ENCODE measurements at regions not wholly inside any gene's neighbourhood (a gene's known extent, or its start where the extent isn't known, plus 50 kb on each side); places are given as distances from the start of the nearest gene placed in this dataset.

GRCh38 chr17:79142375-79142774, 67.8 kb downstream of the ENGASE start:
- no peak for DNase-seq

- no peak for DNase-seq
Observed at GRCh38 chr17:79141578-79142355, 67.1 kb downstream of the ENGASE start.

DNA sequence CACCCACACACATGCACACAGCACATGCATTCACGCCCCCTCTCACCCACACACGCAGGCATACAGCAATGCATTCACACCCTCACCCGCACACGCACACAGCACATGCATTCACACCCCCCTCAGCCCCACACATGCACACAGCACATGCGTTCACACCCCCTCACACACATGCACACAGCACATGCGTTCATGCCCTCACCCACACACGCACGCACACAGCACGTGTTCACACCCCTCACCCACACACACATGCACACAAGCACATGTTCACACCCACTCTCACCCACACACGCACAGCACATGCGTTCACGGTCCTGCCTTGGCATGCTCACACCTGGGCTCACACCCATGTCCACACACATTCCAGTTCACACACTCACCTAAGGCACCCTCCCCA, 64.2 kb downstream of the ENGASE start:
- no peak for DNase-seq

GRCh38 chr17:79137789-79138165, 63.2 kb downstream of the ENGASE start:
- DNase-seq, result no peak

GRCh38 chr17:79137015-79137788, 62.6 kb downstream of the ENGASE start:
- DNase-seq, result no peak

GRCh38 chr17:79136596-79136995, 62.0 kb downstream of the ENGASE start:
- no peak for DNase-seq

Data from activated effector memory CD4-positive, alpha-beta T cell treated with Interleukin-2 at 50 U/mL for 16 hours (primary cell).